GM18873 (cell line): ENCODE measurements at regions not wholly inside any gene's neighbourhood (a gene's known extent, or its start where the extent isn't known, plus 50 kb on each side); places are given as distances from the start of the nearest gene placed in this dataset.

Source experiments
- ATAC-seq: cut with Tn5 transposase; IDR thresholded peaks from one replicate; pipeline ENCODE4 v1.9.1; 2021; ENCODE audit warnings: mild to moderate bottlenecking, moderate library complexity, moderate number of reproducible peaks; ENCODE audit not compliant: unreplicated experiment, low FRiP score

GRCh38 chr14:56491299-56492285, 88.0 kb upstream of the TMEM260 start:
- peak; percentile 66 for ATAC-seq

- no peak for ATAC-seq
Measured at GRCh38 chr14:56494167-56494566, 85.4 kb upstream of the TMEM260 start.

DNA sequence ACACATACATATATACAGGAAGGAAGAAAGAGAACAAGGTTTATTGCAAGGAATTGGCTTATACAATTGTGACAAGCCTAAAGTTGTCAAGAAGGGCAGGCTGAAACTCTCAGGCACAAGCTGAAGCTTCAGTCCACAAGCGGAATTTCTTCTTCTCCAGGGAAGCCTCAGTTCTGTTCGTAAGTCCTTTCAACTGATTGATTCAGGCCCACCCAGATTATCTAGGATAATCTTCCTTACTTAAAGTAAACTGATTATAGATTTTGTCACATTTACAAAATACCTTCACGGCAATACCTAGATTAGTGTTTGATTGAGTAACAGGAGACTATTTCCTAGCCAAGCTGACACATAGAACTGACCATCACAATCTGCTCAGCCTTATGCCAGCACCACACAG, 81.5 kb upstream of the TMEM260 start:
- no peak for ATAC-seq

- ATAC-seq, result no peak
Measured at GRCh38 chr14:56501909-56502530, 77.6 kb upstream of the TMEM260 start.

DNA sequence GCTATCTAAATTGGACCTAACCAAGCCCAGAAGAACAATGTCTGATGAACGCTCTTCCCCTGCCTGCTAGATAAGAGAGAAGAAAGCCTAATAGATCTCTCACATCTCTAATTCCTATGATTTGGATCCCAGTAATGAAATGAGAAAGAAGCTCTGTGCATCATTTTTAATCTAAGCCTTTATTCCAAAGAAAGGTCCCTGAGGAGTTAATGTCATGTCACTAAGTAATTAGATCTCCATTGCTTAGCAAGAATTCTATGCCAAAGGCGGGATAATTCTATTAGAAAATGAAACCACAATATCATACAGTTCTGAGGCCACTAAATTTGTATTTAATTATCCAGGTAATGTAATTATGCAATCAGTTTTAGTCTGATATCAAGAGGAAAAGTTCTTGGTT, 74.2 kb upstream of the TMEM260 start:
- no peak for ATAC-seq

DNA sequence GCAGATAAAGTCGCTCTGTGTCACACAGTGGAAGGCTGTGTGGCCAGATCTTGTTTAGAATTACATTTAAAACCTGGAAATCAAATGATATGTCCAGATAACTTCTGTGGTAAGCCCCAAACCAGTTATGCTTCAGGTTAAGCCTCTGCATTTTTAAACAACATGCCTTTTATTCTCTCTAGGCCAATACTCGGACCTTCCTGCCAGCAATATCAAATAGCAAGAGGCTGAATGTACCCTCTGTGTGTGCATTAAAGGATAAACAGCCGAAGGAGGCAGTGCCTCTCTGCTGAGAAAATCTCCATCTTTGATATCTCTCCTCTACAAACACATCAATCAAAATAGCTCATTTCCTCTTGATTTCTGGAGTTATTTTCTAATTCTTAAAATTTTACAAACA, 67.1 kb upstream of the TMEM260 start:
- no peak for ATAC-seq

- no peak for ATAC-seq
Measured at GRCh38 chr14:56514663-56515371, 64.8 kb upstream of the TMEM260 start.

DNA sequence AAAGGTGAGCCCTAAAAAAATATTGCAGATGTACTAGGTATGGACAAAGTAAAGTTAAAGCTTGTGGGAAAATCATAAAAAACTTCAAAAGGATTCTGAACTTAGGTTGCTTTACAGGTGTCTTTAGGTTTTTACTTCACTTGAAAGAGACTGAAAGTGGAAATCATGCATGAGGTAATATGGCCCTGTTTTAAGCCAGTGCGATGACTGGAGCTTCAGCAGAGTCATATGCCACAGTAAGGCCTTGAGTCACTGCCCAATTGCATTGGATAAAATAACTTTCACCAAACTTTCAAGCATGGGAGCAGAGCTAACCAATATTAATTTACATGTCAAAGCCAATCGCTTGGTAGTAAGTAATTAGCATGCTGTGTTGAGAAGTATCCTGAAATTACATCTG, 63.9 kb upstream of the TMEM260 start:
- no peak for ATAC-seq

GRCh38 chr14:56522403-56522802, 57.2 kb upstream of the TMEM260 start:
- no peak for ATAC-seq

- no peak for ATAC-seq
Measured at GRCh38 chr14:56524971-56525677, 54.5 kb upstream of the TMEM260 start.

DNA sequence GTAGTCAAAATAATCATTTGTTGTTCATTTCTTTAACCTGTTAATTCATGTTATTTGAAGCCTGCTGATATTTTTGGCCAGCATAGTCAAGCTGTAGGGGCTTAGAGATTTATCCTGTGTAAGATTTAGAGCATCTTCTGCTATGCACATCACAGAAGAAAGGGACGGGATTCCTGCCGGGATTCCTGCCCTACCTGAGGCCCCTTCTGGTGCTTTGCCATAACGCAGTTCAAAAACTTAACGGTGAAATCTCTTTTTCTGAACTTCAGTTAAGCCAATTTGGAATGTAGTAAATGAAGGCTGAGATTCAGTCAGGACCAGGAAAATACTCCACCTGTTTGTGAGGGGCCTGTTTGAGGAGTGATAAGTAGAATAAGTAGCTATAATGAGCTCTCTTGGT, 50.7 kb upstream of the TMEM260 start:
- ATAC-seq, result no peak
